Thoracic aorta (tissue), 2 donors: ENCODE measurements at regions not wholly inside any gene's neighbourhood (a gene's known extent, or its start where the extent isn't known, plus 50 kb on each side); places are given as distances from the start of the nearest gene placed in this dataset.
A peak's percentile ranks its signal among the peaks of the same experiment; 100 is the strongest.

ENCODE experiments used
- ATAC-seq: fragments of 150-250 bp; one replicate; pipeline ENCODE4 v1.8.0; 2017; ENCODE audit warnings: low read depth; ENCODE audit not compliant: insufficient number of reproducible peaks, low FRiP score
- DNase-seq: peaks from one replicate; pipeline ENCODE4 v3.0.0-alpha.2; 2020; ENCODE audit warnings: low spot score
- H3K27ac ChIP-seq, 2 donors: fragments of 200-600 bp; sonication (generic); 1 replicate in 1 of 2; 2 replicates in 1 of 2; pipeline ENCODE4 v1.5.1; 2016; ENCODE audit warnings: mild to moderate bottlenecking in 2 of 2, moderate library complexity in 2 of 2
- H3K27me3 ChIP-seq: fragments of 200-600 bp; sonication (generic); replicated peaks from 2 replicates; pipeline ENCODE4 v1.6.0; 2016; ENCODE audit warnings: mild to moderate bottlenecking; ENCODE audit not compliant: insufficient read depth
- H3K36me3 ChIP-seq: fragments of 200-600 bp; sonication (generic); one replicate; pipeline ENCODE4 v1.5.1; 2016
- H3K4me1 ChIP-seq, 2 donors: fragments of 200-600 bp; sonication (generic); 1 replicate in 1 of 2; 2 replicates in 1 of 2; pipeline versions ENCODE4 v1.5.1 to v1.6.0; 2016; ENCODE audit warnings: low read depth in 2 of 2, mild to moderate bottlenecking in 1 of 2; ENCODE audit not compliant: control insufficient read depth in 1 of 2
- H3K4me3 ChIP-seq: fragments of 200-600 bp; sonication (generic); 2 replicates; pipeline ENCODE4 v1.5.1; 2016; ENCODE audit warnings: mild to moderate bottlenecking
- H3K9me3 ChIP-seq: fragments of 200-600 bp; sonication (generic); 2 replicates; pipeline ENCODE4 v1.5.1; 2016
- CTCF ChIP-seq: fragments of 200-600 bp; sonication (generic); IDR thresholded peaks from one replicate; pipeline ENCODE4 v1.5.1; 2019; ENCODE audit warnings: antibody characterized with exemption

GRCh38 chr6:17047889-17048288 lies 54.0 kb upstream of the STMND1 start:
- H3K4me3 ChIP-seq = no peak overlapping the region
- TF ChIP-seq CTCF = no peak
- ATAC-seq = no peak

GRCh38 chr6:17045581-17046322 lies 56.1 kb upstream of the STMND1 start:
- H3K27me3 ChIP-seq = no peaks in the 10 kb centered on the region
- no peaks in the 10 kb centered on the region for H3K9me3 ChIP-seq
- TF ChIP-seq CTCF = no peak
- no peaks in the 10 kb centered on the region for H3K36me3 ChIP-seq
- no peak for DNase-seq
- H3K27ac ChIP-seq = peak overlapping the region; percentile 16 to 45
- H3K4me3 ChIP-seq = peak overlapping the region; percentile 29
- ATAC-seq = no peak
- H3K4me1 ChIP-seq = peaks cover 6 to 18% of the 10 kb centered on the region in 2 donors

More at GRCh38 chr6:17047889-17048288, 54.0 kb upstream of the STMND1 start:
- Histone ChIP-seq H3K27me3 (no peaks in the 10 kb centered on the region), H3K4me1 (peaks cover 6 to 8% of the 10 kb centered on the region in 2 donors), H3K36me3 (no peaks in the 10 kb centered on the region), H3K9me3 (no peaks in the 10 kb centered on the region), H3K27ac (no peak overlapping the region)
- no peak for DNase-seq

- Histone ChIP-seq H3K36me3 (no peaks in the 10 kb centered on the region), H3K4me1 (peaks cover 6 to 18% of the 10 kb centered on the region in 2 donors), H3K27me3 (no peaks in the 10 kb centered on the region), H3K4me3 (peak overlapping the region; percentile 31), H3K9me3 (no peaks in the 10 kb centered on the region), H3K27ac (no peak overlapping the region)
- no peak for ATAC-seq
- no peak for TF ChIP-seq CTCF
- DNase-seq = no peak
These were observed 58.7 kb upstream of the STMND1 start for GRCh38 chr6:17043148-17043522.

- no peak overlapping the region for H3K27ac ChIP-seq
- peak; percentile 36 for TF ChIP-seq CTCF
- DNase-seq = no peak
- H3K36me3 ChIP-seq = no peaks in the 10 kb centered on the region
- no peaks in the 10 kb centered on the region for H3K9me3 ChIP-seq
- peak overlapping the region; percentile 31 for H3K4me3 ChIP-seq
- no peak for ATAC-seq
- no peaks in the 10 kb centered on the region for H3K27me3 ChIP-seq
- H3K4me1 ChIP-seq = peaks cover 6 to 18% of the 10 kb centered on the region in 2 donors
These were observed 59.3 kb upstream of the STMND1 start for GRCh38 chr6:17042422-17043147.

- no peaks in the 10 kb centered on the region for H3K36me3 ChIP-seq
- no peak for ATAC-seq
- H3K27ac ChIP-seq = no peak overlapping the region
- peaks cover 0 to 12% of the 10 kb centered on the region in 2 donors for H3K4me1 ChIP-seq
- DNase-seq = no peak
- no peaks in the 10 kb centered on the region for H3K9me3 ChIP-seq
- no peak for TF ChIP-seq CTCF
- no peaks in the 10 kb centered on the region for H3K27me3 ChIP-seq
- H3K4me3 ChIP-seq = no peak overlapping the region
These were observed 62.6 kb upstream of the STMND1 start for GRCh38 chr6:17039266-17039665.
